ENCODE measurements at regions not wholly inside any gene's neighbourhood (a gene's known extent, or its start where the extent isn't known, plus 50 kb on each side); places are given as distances from the start of the nearest gene placed in this dataset.

DNA sequence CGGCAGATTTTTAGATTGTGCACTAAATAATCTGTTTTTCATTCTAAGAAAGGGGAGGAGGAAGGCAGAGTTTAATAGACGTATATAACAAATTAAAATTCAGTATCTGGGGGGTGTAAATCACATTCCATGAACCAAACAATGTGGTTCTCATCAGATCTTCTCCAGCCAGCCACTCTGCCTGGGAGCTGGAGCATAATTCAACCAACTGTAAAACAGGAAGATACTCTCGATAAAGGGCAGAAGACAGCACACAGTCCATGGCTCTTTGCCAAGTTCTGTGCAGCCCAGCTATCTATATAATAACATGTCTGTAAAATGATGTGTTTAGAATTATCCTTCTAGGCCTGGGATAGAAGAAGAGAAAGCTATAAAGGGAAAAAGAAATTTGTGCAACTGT is 289.9 kb upstream of the ZFP64 start:
- no peak for TF ChIP-seq BHLHE40 (IDR thresholded peaks at IDR 0.05; ENCODE audit: low read depth, low read length)
- TF ChIP-seq, protein P1, sequence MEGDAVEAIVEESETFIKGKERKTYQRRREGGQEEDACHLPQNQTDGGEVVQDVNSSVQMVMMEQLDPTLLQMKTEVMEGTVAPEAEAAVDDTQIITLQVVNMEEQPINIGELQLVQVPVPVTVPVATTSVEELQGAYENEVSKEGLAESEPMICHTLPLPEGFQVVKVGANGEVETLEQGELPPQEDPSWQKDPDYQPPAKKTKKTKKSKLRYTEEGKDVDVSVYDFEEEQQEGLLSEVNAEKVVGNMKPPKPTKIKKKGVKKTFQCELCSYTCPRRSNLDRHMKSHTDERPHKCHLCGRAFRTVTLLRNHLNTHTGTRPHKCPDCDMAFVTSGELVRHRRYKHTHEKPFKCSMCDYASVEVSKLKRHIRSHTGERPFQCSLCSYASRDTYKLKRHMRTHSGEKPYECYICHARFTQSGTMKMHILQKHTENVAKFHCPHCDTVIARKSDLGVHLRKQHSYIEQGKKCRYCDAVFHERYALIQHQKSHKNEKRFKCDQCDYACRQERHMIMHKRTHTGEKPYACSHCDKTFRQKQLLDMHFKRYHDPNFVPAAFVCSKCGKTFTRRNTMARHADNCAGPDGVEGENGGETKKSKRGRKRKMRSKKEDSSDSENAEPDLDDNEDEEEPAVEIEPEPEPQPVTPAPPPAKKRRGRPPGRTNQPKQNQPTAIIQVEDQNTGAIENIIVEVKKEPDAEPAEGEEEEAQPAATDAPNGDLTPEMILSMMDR (conservative IDR thresholded peaks at IDR 0.05; ENCODE audit: low read depth, low read length) = no peak
- no peak for TF ChIP-seq RAD21 (IDR thresholded peaks at IDR 0.05; ENCODE audit: low read length)
- no peak for TF ChIP-seq POLR2A (IDR thresholded peaks at IDR 0.05; ENCODE audit: low read depth, low read length)
- TF ChIP-seq CEBPB (IDR thresholded peaks at IDR 0.05; ENCODE audit: low read depth, low read length) = no peak

All from IMR-90 (cell line).